ENCODE measurements at regions not wholly inside any gene's neighbourhood (a gene's known extent, or its start where the extent isn't known, plus 50 kb on each side); places are given as distances from the start of the nearest gene placed in this dataset.

GRCh38 chr4:27089186-27089585 is 228.5 kb downstream of the STIM2 start:
- H3K27ac ChIP-seq (ENCODE audit: low read depth, low read length) = no peak overlapping the region
- H3K36me3 ChIP-seq (ENCODE audit: insufficient read depth, low read length) = no peaks in the 10 kb centered on the region
- no peak overlapping the region for H3K4me3 ChIP-seq (ENCODE audit: insufficient read depth, low read length)
- no peaks in the 10 kb centered on the region for H3K9me3 ChIP-seq (ENCODE audit: low read depth, low read length)
- DNase-seq (ENCODE audit: insufficient read length, low spot score, missing footprints) = no peak
- no peak overlapping the region for H3K4me2 ChIP-seq (ENCODE audit: insufficient read depth, low read length)
- H3K27me3 ChIP-seq (ENCODE audit: insufficient read depth, low read length) = peaks cover 5% of the 10 kb centered on the region
- TF ChIP-seq CTCF (IDR thresholded peaks at IDR 0.05; ENCODE audit: extremely low read depth, low read depth, low read length) = no peak
- no peaks in the 10 kb centered on the region for H3K4me1 ChIP-seq (ENCODE audit: insufficient read depth, low read length)
- no peak overlapping the region for H2AFZ ChIP-seq (ENCODE audit: low read length)
- H4K20me1 ChIP-seq (ENCODE audit: insufficient read depth, low read length) = no peaks in the 10 kb centered on the region
- no peaks in the 10 kb centered on the region for H3K79me2 ChIP-seq (ENCODE audit: insufficient read depth, low read length)

- H3K4me2 ChIP-seq (ENCODE audit: insufficient read depth, low read length) = no peak overlapping the region
- no peak overlapping the region for H3K4me3 ChIP-seq (ENCODE audit: insufficient read depth, low read length)
- TF ChIP-seq CTCF (IDR thresholded peaks at IDR 0.05; ENCODE audit: extremely low read depth, low read depth, low read length) = no peak
- no peaks in the 10 kb centered on the region for H3K36me3 ChIP-seq (ENCODE audit: insufficient read depth, low read length)
- no peaks in the 10 kb centered on the region for H3K9me3 ChIP-seq (ENCODE audit: low read depth, low read length)
- H3K27ac ChIP-seq (ENCODE audit: low read depth, low read length) = no peak overlapping the region
- no peaks in the 10 kb centered on the region for H3K4me1 ChIP-seq (ENCODE audit: insufficient read depth, low read length)
- no peaks in the 10 kb centered on the region for H3K79me2 ChIP-seq (ENCODE audit: insufficient read depth, low read length)
- no peaks in the 10 kb centered on the region for H3K27me3 ChIP-seq (ENCODE audit: insufficient read depth, low read length)
- H2AFZ ChIP-seq (ENCODE audit: low read length) = no peak overlapping the region
- no peaks in the 10 kb centered on the region for H4K20me1 ChIP-seq (ENCODE audit: insufficient read depth, low read length)
- no peak for DNase-seq (ENCODE audit: insufficient read length, low spot score, missing footprints)
Measured at GRCh38 chr4:27090406-27090805, 229.8 kb downstream of the STIM2 start.

DNA sequence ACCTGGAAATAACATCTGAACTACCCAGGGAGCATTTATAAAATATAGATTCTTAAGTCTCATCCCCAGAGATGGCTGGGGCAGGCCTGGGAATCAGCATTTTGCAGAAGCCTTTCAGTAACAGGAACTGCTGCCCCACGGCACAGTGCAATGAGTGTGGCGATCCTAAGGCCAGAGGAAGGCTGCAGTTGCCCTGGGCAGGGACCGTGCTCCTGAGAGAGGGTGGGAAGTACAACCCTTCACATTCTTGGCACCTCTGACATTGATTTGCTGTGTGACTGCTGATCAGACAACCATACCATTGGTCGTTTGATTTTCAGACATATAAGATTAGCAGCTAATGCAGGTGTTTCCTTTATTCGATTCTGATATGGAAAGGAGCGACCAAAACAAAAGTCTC is 233.6 kb downstream of the STIM2 start:
- H3K27ac ChIP-seq (ENCODE audit: low read depth, low read length) = no peak overlapping the region
- no peak for TF ChIP-seq CTCF (IDR thresholded peaks at IDR 0.05; ENCODE audit: extremely low read depth, low read depth, low read length)
- no peaks in the 10 kb centered on the region for H3K4me1 ChIP-seq (ENCODE audit: insufficient read depth, low read length)
- no peak overlapping the region for H3K4me3 ChIP-seq (ENCODE audit: insufficient read depth, low read length)
- no peaks in the 10 kb centered on the region for H3K9me3 ChIP-seq (ENCODE audit: low read depth, low read length)
- no peak overlapping the region for H2AFZ ChIP-seq (ENCODE audit: low read length)
- no peaks in the 10 kb centered on the region for H3K79me2 ChIP-seq (ENCODE audit: insufficient read depth, low read length)
- H3K36me3 ChIP-seq (ENCODE audit: insufficient read depth, low read length) = no peaks in the 10 kb centered on the region
- H4K20me1 ChIP-seq (ENCODE audit: insufficient read depth, low read length) = no peaks in the 10 kb centered on the region
- H3K4me2 ChIP-seq (ENCODE audit: insufficient read depth, low read length) = no peak overlapping the region
- no peak for DNase-seq (ENCODE audit: insufficient read length, low spot score, missing footprints)
- no peaks in the 10 kb centered on the region for H3K27me3 ChIP-seq (ENCODE audit: insufficient read depth, low read length)

GRCh38 chr4:27094783-27095182 is 234.1 kb downstream of the STIM2 start:
- no peaks in the 10 kb centered on the region for H3K79me2 ChIP-seq (ENCODE audit: insufficient read depth, low read length)
- no peaks in the 10 kb centered on the region for H3K9me3 ChIP-seq (ENCODE audit: low read depth, low read length)
- H3K4me2 ChIP-seq (ENCODE audit: insufficient read depth, low read length) = no peak overlapping the region
- no peak for TF ChIP-seq CTCF (IDR thresholded peaks at IDR 0.05; ENCODE audit: extremely low read depth, low read depth, low read length)
- H3K27ac ChIP-seq (ENCODE audit: low read depth, low read length) = no peak overlapping the region
- no peak overlapping the region for H3K4me3 ChIP-seq (ENCODE audit: insufficient read depth, low read length)
- no peak for DNase-seq (ENCODE audit: insufficient read length, low spot score, missing footprints)
- H3K27me3 ChIP-seq (ENCODE audit: insufficient read depth, low read length) = no peaks in the 10 kb centered on the region
- H4K20me1 ChIP-seq (ENCODE audit: insufficient read depth, low read length) = no peaks in the 10 kb centered on the region
- H3K4me1 ChIP-seq (ENCODE audit: insufficient read depth, low read length) = no peaks in the 10 kb centered on the region
- no peaks in the 10 kb centered on the region for H3K36me3 ChIP-seq (ENCODE audit: insufficient read depth, low read length)
- no peak overlapping the region for H2AFZ ChIP-seq (ENCODE audit: low read length)
